HL-60 (cell line): ENCODE measurements at regions not wholly inside any gene's neighbourhood (a gene's known extent, or its start where the extent isn't known, plus 50 kb on each side); places are given as distances from the start of the nearest gene placed in this dataset.

Source experiments
- DNase-seq, 2 experiments: peaks; one replicate each; pipeline ENCODE4 v3.0.0-alpha.2; 2010 to 2020; ENCODE audit warnings: low read depth in 1 of 2, low spot score in 1 of 2
- H3K27ac ChIP-seq: fragments of 250-450 bp; sonication (Bioruptor Pico); replicated peaks from 2 replicates; pipeline ENCODE4 v1.5.1; 2020; ENCODE audit warnings: mild to moderate bottlenecking, moderate library complexity
- H3K27me3 ChIP-seq: fragments of 250-450 bp; sonication (Bioruptor Pico); 2 replicates; pipeline ENCODE4 v1.5.1; 2021; ENCODE audit warnings: mild to moderate bottlenecking, moderate library complexity; ENCODE audit not compliant: insufficient read depth, poor library complexity, severe bottlenecking
- H3K4me3 ChIP-seq: replicated peaks from 2 replicates; pipeline ENCODE4 v1.5.1; 2011; ENCODE audit warnings: mild to moderate bottlenecking, control low read depth, low read length; ENCODE audit not compliant: insufficient read depth
- GABPA ChIP-seq: IDR thresholded peaks from 2 replicates; pipeline ENCODE4 v1.6.1; 2012; ENCODE audit warnings: low read depth
- POLR2AphosphoS5 ChIP-seq: IDR thresholded peaks from 2 replicates; pipeline ENCODE4 v1.6.1; 2012; ENCODE audit warnings: low read depth
- REST ChIP-seq: IDR thresholded peaks from 2 replicates; pipeline ENCODE4 v1.6.1; 2012; ENCODE audit warnings: low read depth; ENCODE audit not compliant: insufficient replicate concordance
- SPI1 ChIP-seq: IDR thresholded peaks from 2 replicates; pipeline ENCODE4 v1.6.1; 2012; ENCODE audit warnings: low read depth, mild to moderate bottlenecking, borderline replicate concordance
- TF ChIP-seq, protein P1 (sequence below): IDR thresholded peaks from one replicate; pipeline ENCODE4 v1.5.1; 2011; ENCODE audit warnings: low read length, control low read depth, inconsistent platforms; ENCODE audit not compliant: insufficient read depth

DNA sequence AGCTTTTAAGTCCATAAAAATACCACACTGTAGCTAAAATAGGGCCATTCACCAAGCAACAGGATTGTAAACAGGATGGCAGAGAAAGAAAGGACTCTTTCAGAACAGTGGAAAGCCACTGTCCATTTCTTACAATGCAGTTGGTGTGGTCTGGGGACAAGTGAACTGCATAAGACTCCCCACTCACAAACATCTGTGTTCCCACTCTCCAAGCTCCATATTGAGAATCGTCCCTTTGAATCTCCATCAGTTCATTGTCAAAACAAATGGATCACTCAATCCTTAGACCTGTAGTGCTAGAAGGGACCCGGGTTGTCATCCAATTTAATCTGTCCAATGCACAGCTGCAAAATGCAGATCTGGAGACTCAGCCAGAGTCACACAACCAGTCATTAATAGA, 347.4 kb upstream of the KLHL29 start:
- TF ChIP-seq, protein P1, sequence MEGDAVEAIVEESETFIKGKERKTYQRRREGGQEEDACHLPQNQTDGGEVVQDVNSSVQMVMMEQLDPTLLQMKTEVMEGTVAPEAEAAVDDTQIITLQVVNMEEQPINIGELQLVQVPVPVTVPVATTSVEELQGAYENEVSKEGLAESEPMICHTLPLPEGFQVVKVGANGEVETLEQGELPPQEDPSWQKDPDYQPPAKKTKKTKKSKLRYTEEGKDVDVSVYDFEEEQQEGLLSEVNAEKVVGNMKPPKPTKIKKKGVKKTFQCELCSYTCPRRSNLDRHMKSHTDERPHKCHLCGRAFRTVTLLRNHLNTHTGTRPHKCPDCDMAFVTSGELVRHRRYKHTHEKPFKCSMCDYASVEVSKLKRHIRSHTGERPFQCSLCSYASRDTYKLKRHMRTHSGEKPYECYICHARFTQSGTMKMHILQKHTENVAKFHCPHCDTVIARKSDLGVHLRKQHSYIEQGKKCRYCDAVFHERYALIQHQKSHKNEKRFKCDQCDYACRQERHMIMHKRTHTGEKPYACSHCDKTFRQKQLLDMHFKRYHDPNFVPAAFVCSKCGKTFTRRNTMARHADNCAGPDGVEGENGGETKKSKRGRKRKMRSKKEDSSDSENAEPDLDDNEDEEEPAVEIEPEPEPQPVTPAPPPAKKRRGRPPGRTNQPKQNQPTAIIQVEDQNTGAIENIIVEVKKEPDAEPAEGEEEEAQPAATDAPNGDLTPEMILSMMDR, result no peak
- TF ChIP-seq POLR2AphosphoS5, result no peak
- no peak for TF ChIP-seq SPI1
- TF ChIP-seq GABPA, result no peak
- no peak for TF ChIP-seq REST
- no peak for DNase-seq
- H3K27ac ChIP-seq, result no peak overlapping the region
- H3K27me3 ChIP-seq, result no peaks in the 10 kb centered on the region
- H3K4me3 ChIP-seq, result no peak overlapping the region

- no peak for TF ChIP-seq GABPA
- TF ChIP-seq, protein P1, result no peak
- DNase-seq, result no peak
- no peak overlapping the region for H3K27ac ChIP-seq
- no peaks in the 10 kb centered on the region for H3K27me3 ChIP-seq
- no peak overlapping the region for H3K4me3 ChIP-seq
These were observed 343.5 kb upstream of the KLHL29 start for GRCh38 chr2:23041443-23041842.

- no peak for TF ChIP-seq GABPA
- TF ChIP-seq POLR2AphosphoS5, result no peak
- no peak for TF ChIP-seq REST
- TF ChIP-seq, protein P1, result no peak
- TF ChIP-seq SPI1, result no peak
- Histone ChIP-seq H3K27ac (no peak overlapping the region), H3K27me3 (no peaks in the 10 kb centered on the region), H3K4me3 (no peak overlapping the region)
- DNase-seq, result no peak
These were observed 342.6 kb upstream of the KLHL29 start for GRCh38 chr2:23042216-23042906.

DNA sequence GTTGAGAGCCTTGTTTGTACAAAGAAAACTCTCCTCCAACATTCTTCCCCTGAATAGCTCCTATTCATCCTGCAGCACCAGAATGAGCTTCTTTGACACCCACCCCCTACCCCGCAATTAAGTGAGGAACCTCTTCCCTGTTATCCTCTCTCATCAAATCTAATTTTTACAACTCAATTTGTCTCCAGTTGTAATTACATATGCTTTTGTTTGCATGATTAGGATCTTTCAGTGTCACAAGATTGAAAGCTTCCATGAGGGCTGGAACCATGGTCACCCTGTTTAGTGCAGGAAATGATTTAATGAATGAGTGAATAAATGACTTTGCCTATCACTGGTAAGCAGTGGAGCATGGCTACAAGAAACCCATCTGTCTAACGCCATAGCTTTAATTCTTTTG, 334.6 kb upstream of the KLHL29 start:
- no peak for TF ChIP-seq POLR2AphosphoS5
- TF ChIP-seq SPI1, result no peak
- TF ChIP-seq, protein P1, result no peak
- no peak overlapping the region for H3K27ac ChIP-seq
- no peak for DNase-seq
- H3K4me3 ChIP-seq, result no peak overlapping the region
- H3K27me3 ChIP-seq, result no peaks in the 10 kb centered on the region
